ENCODE measurements at regions not wholly inside any gene's neighbourhood (a gene's known extent, or its start where the extent isn't known, plus 50 kb on each side); places are given as distances from the start of the nearest gene placed in this dataset.

DNA sequence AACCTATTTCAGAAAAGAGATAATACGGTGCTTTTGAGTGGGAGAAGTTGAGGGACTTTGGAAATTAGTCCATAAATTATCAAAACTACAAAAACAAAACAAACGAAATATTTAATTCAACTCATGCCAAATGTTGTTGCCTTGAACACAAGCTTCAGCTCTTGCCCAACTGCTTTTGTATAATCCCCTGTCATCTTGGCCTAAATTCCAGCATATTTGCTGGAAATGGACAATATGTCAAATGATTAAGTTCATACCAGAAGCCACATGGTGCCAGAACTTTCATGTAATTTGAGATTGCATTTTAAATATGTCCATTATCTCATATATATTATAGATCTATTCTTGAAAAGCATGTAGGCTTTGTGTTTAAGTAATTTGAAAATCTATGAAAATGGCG lies 373.7 kb upstream of the SLITRK6 start:
- DNase-seq: no peak
- no peak for TF ChIP-seq POLR2A (IDR thresholded peaks at IDR 0.05)
- TF ChIP-seq, protein P1, sequence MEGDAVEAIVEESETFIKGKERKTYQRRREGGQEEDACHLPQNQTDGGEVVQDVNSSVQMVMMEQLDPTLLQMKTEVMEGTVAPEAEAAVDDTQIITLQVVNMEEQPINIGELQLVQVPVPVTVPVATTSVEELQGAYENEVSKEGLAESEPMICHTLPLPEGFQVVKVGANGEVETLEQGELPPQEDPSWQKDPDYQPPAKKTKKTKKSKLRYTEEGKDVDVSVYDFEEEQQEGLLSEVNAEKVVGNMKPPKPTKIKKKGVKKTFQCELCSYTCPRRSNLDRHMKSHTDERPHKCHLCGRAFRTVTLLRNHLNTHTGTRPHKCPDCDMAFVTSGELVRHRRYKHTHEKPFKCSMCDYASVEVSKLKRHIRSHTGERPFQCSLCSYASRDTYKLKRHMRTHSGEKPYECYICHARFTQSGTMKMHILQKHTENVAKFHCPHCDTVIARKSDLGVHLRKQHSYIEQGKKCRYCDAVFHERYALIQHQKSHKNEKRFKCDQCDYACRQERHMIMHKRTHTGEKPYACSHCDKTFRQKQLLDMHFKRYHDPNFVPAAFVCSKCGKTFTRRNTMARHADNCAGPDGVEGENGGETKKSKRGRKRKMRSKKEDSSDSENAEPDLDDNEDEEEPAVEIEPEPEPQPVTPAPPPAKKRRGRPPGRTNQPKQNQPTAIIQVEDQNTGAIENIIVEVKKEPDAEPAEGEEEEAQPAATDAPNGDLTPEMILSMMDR (IDR thresholded peaks at IDR 0.05): no peak

DNA sequence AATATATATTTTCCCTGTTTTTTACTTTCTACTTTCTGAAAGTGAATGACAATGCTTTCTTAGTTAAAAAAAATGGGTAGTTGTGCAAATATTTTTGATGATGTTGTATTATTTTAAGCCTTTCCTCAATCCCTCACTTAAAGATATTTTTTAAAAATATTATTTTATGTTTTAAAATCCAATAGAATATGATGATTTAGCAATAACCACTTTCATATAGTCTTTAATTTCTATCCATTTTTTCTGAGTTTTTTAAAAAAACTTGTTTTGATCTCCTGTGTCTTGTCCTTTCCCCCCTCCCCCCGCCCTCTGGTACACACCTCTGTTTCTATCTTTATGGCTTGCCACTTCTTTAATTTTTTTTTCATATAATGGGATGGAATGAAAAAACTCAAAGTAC lies 362.0 kb upstream of the SLITRK6 start:
- no peak for DNase-seq
- H3K4me3 ChIP-seq: no peak overlapping the region
- H3K4me1 ChIP-seq: no peaks in the 10 kb centered on the region
- no peaks in the 10 kb centered on the region for H3K36me3 ChIP-seq
- H3K9me3 ChIP-seq: no peaks in the 10 kb centered on the region
- no peak for TF ChIP-seq POLR2A (IDR thresholded peaks at IDR 0.05)
- TF ChIP-seq, protein P1 (IDR thresholded peaks at IDR 0.05): no peak
- no peak overlapping the region for H3K27ac ChIP-seq
- H3K27me3 ChIP-seq: no peaks in the 10 kb centered on the region

More for the DNA sequence above, 373.7 kb upstream of the SLITRK6 start:
- no peaks in the 10 kb centered on the region for H3K4me1 ChIP-seq
- H3K4me3 ChIP-seq: no peak overlapping the region
- H3K27me3 ChIP-seq: no peaks in the 10 kb centered on the region
- H3K36me3 ChIP-seq: no peaks in the 10 kb centered on the region
- H3K27ac ChIP-seq: no peak overlapping the region
- no peaks in the 10 kb centered on the region for H3K9me3 ChIP-seq

DNA sequence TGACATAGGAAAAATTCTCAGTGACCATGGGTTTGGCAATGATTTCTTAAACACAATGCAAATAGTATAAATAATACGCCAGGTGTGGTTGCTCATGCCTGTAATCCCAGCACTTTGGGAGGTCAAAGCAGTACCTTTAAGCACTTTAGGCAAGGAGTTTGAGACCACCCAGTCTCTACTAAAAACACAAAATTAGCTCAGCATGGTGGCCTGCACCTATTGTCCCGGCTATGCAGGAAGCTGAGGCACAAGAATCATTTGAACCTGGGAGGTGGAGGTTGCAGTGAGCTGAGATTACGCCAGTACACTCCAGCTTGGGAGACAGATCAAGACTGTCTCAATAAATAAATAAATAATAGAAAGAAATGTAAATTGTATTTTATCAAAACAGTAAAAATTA lies 356.5 kb upstream of the SLITRK6 start:
- no peak overlapping the region for H3K27ac ChIP-seq
- no peak for DNase-seq
- no peaks in the 10 kb centered on the region for H3K36me3 ChIP-seq
- H3K4me3 ChIP-seq: no peak overlapping the region
- H3K4me1 ChIP-seq: no peaks in the 10 kb centered on the region
- TF ChIP-seq POLR2A (IDR thresholded peaks at IDR 0.05): no peak
- TF ChIP-seq, protein P1 (IDR thresholded peaks at IDR 0.05): no peak
- no peaks in the 10 kb centered on the region for H3K9me3 ChIP-seq
- no peaks in the 10 kb centered on the region for H3K27me3 ChIP-seq

DNA sequence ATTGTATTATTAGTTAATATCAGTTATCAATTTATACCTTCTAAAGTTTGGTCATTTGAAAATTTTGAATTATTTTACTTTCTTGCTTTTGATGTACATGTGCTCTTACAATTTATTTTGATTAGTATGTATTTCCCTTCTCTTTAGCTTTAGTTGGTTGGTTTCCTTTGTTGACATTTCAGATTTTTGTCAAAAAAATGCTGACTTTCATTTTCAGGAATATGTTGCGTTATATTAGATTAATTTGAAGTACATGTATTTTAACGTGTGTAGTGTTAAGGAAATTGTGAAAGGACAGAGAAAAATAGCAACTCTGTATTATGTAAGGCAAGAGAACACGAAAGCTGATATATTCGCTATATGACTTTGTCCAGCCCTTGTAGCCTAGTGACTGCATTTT lies 342.9 kb upstream of the SLITRK6 start:
- no peaks in the 10 kb centered on the region for H3K36me3 ChIP-seq
- no peak for TF ChIP-seq POLR2A (IDR thresholded peaks at IDR 0.05)
- TF ChIP-seq, protein P1 (IDR thresholded peaks at IDR 0.05): no peak
- H3K27me3 ChIP-seq: no peaks in the 10 kb centered on the region
- no peak overlapping the region for H3K4me3 ChIP-seq
- no peak for DNase-seq
- H3K9me3 ChIP-seq: no peaks in the 10 kb centered on the region
- no peaks in the 10 kb centered on the region for H3K4me1 ChIP-seq
- H3K27ac ChIP-seq: no peak overlapping the region

DNA sequence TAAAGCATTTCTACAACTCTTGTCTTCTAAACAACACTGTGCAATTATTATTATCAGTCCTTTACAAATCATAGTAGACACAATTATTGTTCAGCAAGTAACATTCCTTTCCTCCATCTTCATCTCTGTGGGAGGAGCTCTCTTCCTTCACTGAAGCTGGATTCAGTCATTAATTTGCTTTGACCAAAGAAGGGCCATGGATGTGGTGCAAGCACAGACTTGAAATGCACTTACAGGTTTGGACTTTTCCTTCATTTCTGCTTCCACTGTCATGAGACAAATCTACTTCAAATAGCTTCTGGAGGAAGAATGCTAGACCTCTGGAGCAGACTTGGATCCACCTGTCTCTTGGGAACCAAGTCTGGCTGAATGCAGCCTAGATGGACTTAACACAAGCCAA lies 336.6 kb upstream of the SLITRK6 start:
- H3K4me1 ChIP-seq: no peaks in the 10 kb centered on the region
- no peaks in the 10 kb centered on the region for H3K9me3 ChIP-seq
- no peak overlapping the region for H3K4me3 ChIP-seq
- no peaks in the 10 kb centered on the region for H3K36me3 ChIP-seq
- no peak for DNase-seq
- H3K27ac ChIP-seq: no peak overlapping the region
- no peak for TF ChIP-seq POLR2A (IDR thresholded peaks at IDR 0.05)
- TF ChIP-seq, protein P1 (IDR thresholded peaks at IDR 0.05): no peak
- H3K27me3 ChIP-seq: no peaks in the 10 kb centered on the region

DNA sequence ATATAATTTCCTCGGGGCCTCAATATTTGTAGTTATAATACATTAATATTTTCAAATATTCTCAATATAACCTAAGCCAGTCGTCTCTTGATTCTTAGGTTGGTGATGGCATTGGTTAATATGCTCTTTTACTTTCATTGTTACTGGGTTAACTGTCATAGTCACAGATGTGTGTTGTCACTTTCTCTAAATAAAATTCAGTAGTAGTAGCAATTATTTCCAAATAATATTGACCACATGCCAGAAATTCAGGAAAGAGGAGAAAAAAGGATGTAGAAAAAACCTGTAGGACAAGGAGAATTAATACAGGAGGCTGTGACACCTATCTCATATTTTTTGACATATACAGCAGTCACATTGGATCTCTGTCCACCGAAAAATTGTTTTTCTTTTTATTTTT lies 322.7 kb upstream of the SLITRK6 start:
- H3K9me3 ChIP-seq: peaks cover 0 to 3% (median 0%) of the 10 kb centered on the region in 4 donors

More for the DNA sequence above, 322.7 kb upstream of the SLITRK6 start:
- no peaks in the 10 kb centered on the region for H3K27me3 ChIP-seq
- no peaks in the 10 kb centered on the region for H3K4me1 ChIP-seq
- H3K4me3 ChIP-seq: no peak overlapping the region
- no peaks in the 10 kb centered on the region for H3K36me3 ChIP-seq
- no peak overlapping the region for H3K27ac ChIP-seq
- TF ChIP-seq, protein P1 (IDR thresholded peaks at IDR 0.05): no peak
- no peak for TF ChIP-seq POLR2A (IDR thresholded peaks at IDR 0.05)
- DNase-seq: no peak

Data from Peyer's patch (tissue), 4 donors.